GM12892 (cell line): ENCODE measurements at regions not wholly inside any gene's neighbourhood (a gene's known extent, or its start where the extent isn't known, plus 50 kb on each side); places are given as distances from the start of the nearest gene placed in this dataset.

Experiments
- POLR2A ChIP-seq: IDR thresholded peaks from 2 replicates; pipeline ENCODE4 v1.6.1; 2011; ENCODE audit warnings: low read depth, low read length, control low read depth
- POLR2AphosphoS5 ChIP-seq: IDR thresholded peaks from 2 replicates; pipeline ENCODE4 v1.6.1; 2011; ENCODE audit warnings: low read depth, low read length, control low read depth
- TAF1 ChIP-seq: IDR thresholded peaks from 2 replicates; pipeline ENCODE4 v1.6.1; 2011; ENCODE audit warnings: low read depth, mild to moderate bottlenecking, control low read depth, low read length, borderline replicate concordance

GRCh38 chr5:9692576-9692975, 62.4 kb upstream of the TAS2R1 start:
- TF ChIP-seq POLR2A (no peak), POLR2AphosphoS5 (no peak), TAF1 (no peak)
